ENCODE measurements at regions not wholly inside any gene's neighbourhood (a gene's known extent, or its start where the extent isn't known, plus 50 kb on each side); places are given as distances from the start of the nearest gene placed in this dataset.
"Not testable (repeated sequence)": the region's sequence is repeated elsewhere in the genome, so short reads cannot be mapped to it uniquely, and the experiment has no call there.

DNA sequence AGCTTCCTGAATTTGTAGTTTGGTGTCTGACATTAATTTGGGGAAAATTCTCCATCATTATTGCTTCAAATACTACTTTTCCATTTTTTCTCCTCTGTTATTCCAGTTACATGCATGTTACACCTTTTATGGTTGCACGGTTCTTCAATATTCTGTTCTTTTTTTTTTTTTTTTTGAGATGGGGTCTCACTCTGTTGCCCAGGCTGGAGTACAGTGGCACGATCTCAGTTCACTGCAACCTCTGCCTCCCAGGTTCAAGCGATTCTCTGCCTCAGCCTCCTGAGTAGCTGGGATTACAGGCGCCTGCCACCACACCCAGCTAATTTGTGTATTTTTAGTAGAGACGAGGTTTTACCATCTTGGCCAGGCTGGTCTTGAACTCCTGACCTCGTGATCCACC lies 109.4 kb upstream of the XIST start:
- TF ChIP-seq CTCF (IDR thresholded peaks at IDR 0.05 in 4 of 5, conservative IDR thresholded peaks at IDR 0.05 in 1 of 5); POLR2A (IDR thresholded peaks at IDR 0.05): not testable (repeated sequence)
